Fibroblast of lung (primary cell): ENCODE measurements at regions not wholly inside any gene's neighbourhood (a gene's known extent, or its start where the extent isn't known, plus 50 kb on each side); places are given as distances from the start of the nearest gene placed in this dataset.

Experiments used
- DNase-seq, 2 donors: peaks; one replicate each; pipeline versions ENCODE4 v3.0.0 to v3.0.0-alpha.2; 2010; ENCODE audit warnings: low read depth in 2 of 2
- H2AFZ ChIP-seq: 2 replicates; pipeline ENCODE4 v1.5.1; 2012; ENCODE audit warnings: low read length, control low read depth, inconsistent platforms
- H3K27ac ChIP-seq: 2 replicates; pipeline ENCODE4 v1.5.1; 2011; ENCODE audit warnings: low read length, control low read depth; ENCODE audit not compliant: insufficient read depth
- H3K27me3 ChIP-seq: 2 replicates; pipeline ENCODE4 v1.5.1; 2011; ENCODE audit warnings: mild to moderate bottlenecking, low read length; ENCODE audit not compliant: control insufficient read depth, insufficient read depth
- H3K36me3 ChIP-seq: 2 replicates; pipeline ENCODE4 v1.5.1; 2011; ENCODE audit warnings: low read length; ENCODE audit not compliant: control insufficient read depth, insufficient read depth
- H3K4me1 ChIP-seq: 2 replicates; pipeline ENCODE4 v1.5.1; 2011; ENCODE audit warnings: low read length; ENCODE audit not compliant: control insufficient read depth, insufficient read depth; ENCODE audit errors: extremely low read depth
- H3K4me2 ChIP-seq: 2 replicates; pipeline ENCODE4 v1.5.1; 2011; ENCODE audit warnings: low read length, control low read depth; ENCODE audit not compliant: insufficient read depth; ENCODE audit errors: extremely low read depth
- H3K4me3 ChIP-seq, 4 experiments: fragments of 200-600 bp in 1 of 4; sonication (generic) in 1 of 4; replicated peaks in 1 of 4; 2 replicates each; pipeline ENCODE4 v1.5.1; 2011 to 2016; ENCODE audit warnings: low read length in 4 of 4, low read depth in 3 of 4, mild to moderate bottlenecking in 3 of 4, control low read depth in 2 of 4, inconsistent platforms in 1 of 4, mixed read lengths in 1 of 4; ENCODE audit not compliant: insufficient read depth in 1 of 4; ENCODE audit errors: control extremely low read depth in 1 of 4
- H3K79me2 ChIP-seq: 2 replicates; pipeline ENCODE4 v1.5.1; 2012; ENCODE audit warnings: mild to moderate bottlenecking, low read length, inconsistent platforms; ENCODE audit not compliant: control insufficient read depth, insufficient read depth
- H3K9ac ChIP-seq: 2 replicates; pipeline ENCODE4 v1.5.1; 2011; ENCODE audit warnings: mild to moderate bottlenecking, low read length, control low read depth; ENCODE audit not compliant: insufficient read depth
- H3K9me3 ChIP-seq: 2 replicates; pipeline ENCODE4 v1.5.1; 2012; ENCODE audit warnings: low read depth, low read length; ENCODE audit not compliant: control insufficient read depth, insufficient read depth
- H4K20me1 ChIP-seq: 2 replicates; pipeline ENCODE4 v1.5.1; 2011; ENCODE audit warnings: low read length; ENCODE audit not compliant: control insufficient read depth, insufficient read depth; ENCODE audit errors: extremely low read depth
- EZH2 ChIP-seq: IDR thresholded peaks from 2 replicates; pipeline ENCODE4 v1.5.1; 2012; ENCODE audit warnings: low read length, control low read depth, mild to moderate bottlenecking; ENCODE audit errors: missing control alignments
- TF ChIP-seq, protein P1 (sequence below), 2 donors: IDR thresholded peaks in 1 of 2; conservative IDR thresholded peaks in 1 of 2; 1 replicate in 1 of 2; 2 replicates in 1 of 2; pipeline ENCODE4 v1.5.1; 2011 to 2012; ENCODE audit warnings: low read length in 2 of 2, control low read depth in 1 of 2, inconsistent platforms in 1 of 2, low read depth in 1 of 2, mild to moderate bottlenecking in 1 of 2

- Histone ChIP-seq H3K27ac (no peak overlapping the region), H3K4me1 (no peaks in the 10 kb centered on the region), H3K9me3 (no peaks in the 10 kb centered on the region), H3K27me3 (no peaks in the 10 kb centered on the region), H3K4me2 (no peak overlapping the region), H3K9ac (no peak overlapping the region), H3K4me3 (no peak overlapping the region), H3K79me2 (no peaks in the 10 kb centered on the region), H3K36me3 (no peaks in the 10 kb centered on the region), H2AFZ (no peak overlapping the region), H4K20me1 (no peaks in the 10 kb centered on the region)
- TF ChIP-seq, protein P1, sequence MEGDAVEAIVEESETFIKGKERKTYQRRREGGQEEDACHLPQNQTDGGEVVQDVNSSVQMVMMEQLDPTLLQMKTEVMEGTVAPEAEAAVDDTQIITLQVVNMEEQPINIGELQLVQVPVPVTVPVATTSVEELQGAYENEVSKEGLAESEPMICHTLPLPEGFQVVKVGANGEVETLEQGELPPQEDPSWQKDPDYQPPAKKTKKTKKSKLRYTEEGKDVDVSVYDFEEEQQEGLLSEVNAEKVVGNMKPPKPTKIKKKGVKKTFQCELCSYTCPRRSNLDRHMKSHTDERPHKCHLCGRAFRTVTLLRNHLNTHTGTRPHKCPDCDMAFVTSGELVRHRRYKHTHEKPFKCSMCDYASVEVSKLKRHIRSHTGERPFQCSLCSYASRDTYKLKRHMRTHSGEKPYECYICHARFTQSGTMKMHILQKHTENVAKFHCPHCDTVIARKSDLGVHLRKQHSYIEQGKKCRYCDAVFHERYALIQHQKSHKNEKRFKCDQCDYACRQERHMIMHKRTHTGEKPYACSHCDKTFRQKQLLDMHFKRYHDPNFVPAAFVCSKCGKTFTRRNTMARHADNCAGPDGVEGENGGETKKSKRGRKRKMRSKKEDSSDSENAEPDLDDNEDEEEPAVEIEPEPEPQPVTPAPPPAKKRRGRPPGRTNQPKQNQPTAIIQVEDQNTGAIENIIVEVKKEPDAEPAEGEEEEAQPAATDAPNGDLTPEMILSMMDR (conservative IDR thresholded peaks at IDR 0.05 in 1 of 2, IDR thresholded peaks at IDR 0.05 in 1 of 2; ENCODE audit: low read depth in 1 of 2, low read length in 2 of 2) = no peak
- no peak for TF ChIP-seq EZH2
- no peak for DNase-seq
These were observed 851.9 kb upstream of the ALCAM start for GRCh38 chr3:104514776-104515175.

DNA sequence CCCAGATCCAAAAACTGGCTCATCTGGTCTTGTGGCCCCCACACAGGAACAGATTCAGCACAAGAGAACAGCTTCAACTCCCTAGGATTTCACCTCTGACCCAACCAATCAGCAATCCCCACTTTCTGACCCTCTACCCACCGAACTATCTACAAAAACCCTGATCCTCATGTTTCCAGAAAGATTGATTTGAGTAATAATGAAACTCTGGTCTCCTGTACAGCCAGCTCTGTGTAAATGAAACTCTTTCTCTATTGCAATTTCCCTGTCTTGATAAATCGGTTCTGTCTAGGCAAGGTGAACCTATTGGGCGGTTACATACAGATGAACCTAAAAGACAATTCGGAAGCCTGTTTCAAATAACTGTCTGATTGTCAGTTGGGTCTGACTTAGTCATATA lies 847.6 kb upstream of the ALCAM start:
- TF ChIP-seq, protein P1 (conservative IDR thresholded peaks at IDR 0.05 in 1 of 2, IDR thresholded peaks at IDR 0.05 in 1 of 2; ENCODE audit: low read depth in 1 of 2, low read length in 2 of 2) = no peak
- no peak for TF ChIP-seq EZH2
- no peaks in the 10 kb centered on the region for H4K20me1 ChIP-seq
- DNase-seq = no peak
- H2AFZ ChIP-seq = no peak overlapping the region
- no peak overlapping the region for H3K27ac ChIP-seq
- no peaks in the 10 kb centered on the region for H3K79me2 ChIP-seq
- H3K9me3 ChIP-seq = no peaks in the 10 kb centered on the region
- no peaks in the 10 kb centered on the region for H3K27me3 ChIP-seq
- H3K36me3 ChIP-seq = no peaks in the 10 kb centered on the region
- H3K4me3 ChIP-seq = no peak overlapping the region
- H3K4me1 ChIP-seq = no peaks in the 10 kb centered on the region
- no peak overlapping the region for H3K9ac ChIP-seq
- no peak overlapping the region for H3K4me2 ChIP-seq

- H3K4me1 ChIP-seq = no peaks in the 10 kb centered on the region
- TF ChIP-seq EZH2 = no peak
- TF ChIP-seq, protein P1 (conservative IDR thresholded peaks at IDR 0.05 in 1 of 2, IDR thresholded peaks at IDR 0.05 in 1 of 2; ENCODE audit: low read depth in 1 of 2, low read length in 2 of 2) = no peak
- H4K20me1 ChIP-seq = no peaks in the 10 kb centered on the region
- H3K79me2 ChIP-seq = no peaks in the 10 kb centered on the region
- H3K27ac ChIP-seq = no peak overlapping the region
- H3K4me2 ChIP-seq = no peak overlapping the region
- no peak overlapping the region for H3K9ac ChIP-seq
- no peaks in the 10 kb centered on the region for H3K9me3 ChIP-seq
- no peaks in the 10 kb centered on the region for H3K36me3 ChIP-seq
- no peak overlapping the region for H3K4me3 ChIP-seq
- no peak overlapping the region for H2AFZ ChIP-seq
- DNase-seq = no peak
- H3K27me3 ChIP-seq = no peaks in the 10 kb centered on the region
These were observed 847.1 kb upstream of the ALCAM start for GRCh38 chr3:104519468-104520227.
